ENCODE measurements at regions not wholly inside any gene's neighbourhood (a gene's known extent, or its start where the extent isn't known, plus 50 kb on each side); places are given as distances from the start of the nearest gene placed in this dataset.
"Not testable (repeated sequence)": the region's sequence is repeated elsewhere in the genome, so short reads cannot be mapped to it uniquely, and the experiment has no call there.

DNA sequence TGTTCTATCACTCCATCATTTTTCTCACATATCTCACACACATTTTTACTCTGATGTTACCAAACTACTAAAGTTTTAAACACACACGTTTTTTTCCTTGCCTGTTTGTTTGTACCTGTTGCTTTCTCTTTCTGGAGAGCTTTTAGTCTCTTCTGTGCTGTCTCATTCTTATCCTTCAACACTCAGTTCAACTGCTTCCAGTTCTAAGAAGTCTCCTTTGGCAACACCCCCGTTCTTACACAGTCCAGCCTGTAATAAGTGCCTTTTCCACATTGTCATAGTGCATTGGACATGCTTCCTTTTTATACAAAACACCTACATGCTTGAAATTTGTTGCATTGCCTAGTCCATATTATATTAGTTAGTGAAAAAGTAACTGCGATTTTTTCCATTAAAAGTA lies 360.2 kb upstream of the BRINP3 start:
- no peak for DNase-seq

- no peak for DNase-seq
These were observed 369.5 kb upstream of the BRINP3 start for GRCh38 chr1:190847166-190847565.

GRCh38 chr1:190849346-190849745 lies 371.7 kb upstream of the BRINP3 start:
- DNase-seq = no peak

DNA sequence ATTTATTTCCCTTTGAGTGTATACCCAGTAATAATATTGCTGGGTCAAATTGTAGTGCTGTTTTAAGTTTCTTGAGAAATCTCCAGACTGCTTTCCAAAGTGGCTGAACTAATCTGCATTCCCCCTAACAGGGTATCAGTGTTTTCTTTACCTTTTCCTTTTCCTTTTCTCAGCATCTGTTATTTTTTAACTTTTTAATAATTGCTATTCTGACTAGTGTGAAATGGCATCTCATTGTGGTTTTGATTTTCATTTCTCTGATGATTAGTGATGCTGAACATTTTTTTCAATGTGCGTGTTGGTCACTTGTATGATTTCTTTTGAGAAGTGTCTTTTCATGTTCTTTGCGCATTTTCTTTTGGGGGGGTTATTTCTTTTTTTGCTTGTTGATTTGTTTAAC lies 374.9 kb upstream of the BRINP3 start:
- no peak for DNase-seq

GRCh38 chr1:190858140-190858539 lies 380.5 kb upstream of the BRINP3 start:
- DNase-seq = no peak

DNA sequence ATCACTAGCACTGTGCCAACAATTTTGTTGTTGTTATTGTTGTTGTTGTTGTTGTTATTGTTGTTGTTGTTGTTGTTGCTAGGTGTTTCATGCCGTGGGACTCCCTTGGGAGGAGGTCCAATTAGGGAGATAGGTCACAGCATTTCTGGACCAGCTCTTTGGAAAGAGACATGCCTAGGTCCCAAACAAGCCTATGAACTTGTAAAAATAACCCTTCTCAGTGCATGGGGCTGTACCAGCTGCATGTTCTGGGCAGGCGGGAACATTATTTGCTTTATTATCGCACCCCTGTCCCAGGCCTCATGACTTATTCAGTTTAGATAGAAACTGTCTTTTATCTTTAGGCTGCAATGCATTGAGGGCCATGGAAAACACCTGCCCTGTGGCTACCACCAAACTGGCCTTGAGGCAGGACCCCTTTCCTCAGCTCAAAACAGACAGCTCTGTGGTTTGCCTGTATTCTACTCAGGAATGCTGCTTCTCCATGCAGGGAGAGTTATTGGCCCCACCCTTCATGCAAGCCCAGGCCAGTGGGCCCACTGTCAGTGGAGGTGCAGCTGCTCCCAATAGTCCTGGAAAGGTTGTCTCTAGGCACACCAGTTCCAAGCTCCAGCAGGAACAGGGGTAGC lies 386.5 kb upstream of the BRINP3 start:
- no peak for DNase-seq

DNA sequence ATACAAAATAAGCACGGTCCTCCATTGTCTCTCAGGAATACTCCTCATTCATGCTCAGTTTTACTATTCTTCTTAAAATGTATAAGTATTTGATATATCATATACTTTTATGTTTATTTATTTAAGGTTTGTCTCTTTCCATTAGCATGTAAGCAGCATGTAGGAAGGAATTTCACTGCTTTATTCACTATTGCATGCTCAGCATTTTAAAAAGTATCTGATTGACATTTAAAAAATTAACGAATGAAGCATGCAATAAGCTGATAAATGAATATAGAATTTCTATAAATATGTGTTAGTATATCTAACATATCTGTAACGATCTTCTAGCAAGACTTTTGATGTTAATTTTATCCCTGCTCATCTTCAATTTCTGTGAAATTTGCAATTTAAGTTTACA lies 402.7 kb upstream of the BRINP3 start:
- DNase-seq = no peak

DNA sequence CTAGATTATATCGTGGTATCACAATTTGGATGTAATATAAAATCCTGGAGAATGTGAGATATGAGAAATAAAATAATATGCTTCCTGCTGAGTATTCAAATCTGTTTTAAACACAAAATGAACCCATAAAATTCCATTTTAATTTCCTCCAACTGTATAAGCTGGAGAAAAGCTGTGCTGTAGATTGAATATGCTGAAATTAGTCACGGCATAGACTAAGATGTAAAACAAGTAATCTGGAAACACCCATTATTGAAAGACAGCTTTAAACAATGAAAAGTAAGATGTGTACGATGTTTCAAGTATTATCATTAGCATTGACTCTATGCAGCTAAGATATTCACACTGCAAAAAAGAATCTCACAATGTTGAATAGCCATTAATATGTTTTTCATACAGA lies 403.4 kb upstream of the BRINP3 start:
- no peak for DNase-seq

- no peak for DNase-seq
These were observed 419.6 kb upstream of the BRINP3 start for GRCh38 chr1:190897233-190897632.

GRCh38 chr1:190904091-190904695 lies 426.5 kb upstream of the BRINP3 start:
- no peak for DNase-seq

- DNase-seq = no peak
These were observed 428.6 kb upstream of the BRINP3 start for GRCh38 chr1:190906206-190906725.

DNA sequence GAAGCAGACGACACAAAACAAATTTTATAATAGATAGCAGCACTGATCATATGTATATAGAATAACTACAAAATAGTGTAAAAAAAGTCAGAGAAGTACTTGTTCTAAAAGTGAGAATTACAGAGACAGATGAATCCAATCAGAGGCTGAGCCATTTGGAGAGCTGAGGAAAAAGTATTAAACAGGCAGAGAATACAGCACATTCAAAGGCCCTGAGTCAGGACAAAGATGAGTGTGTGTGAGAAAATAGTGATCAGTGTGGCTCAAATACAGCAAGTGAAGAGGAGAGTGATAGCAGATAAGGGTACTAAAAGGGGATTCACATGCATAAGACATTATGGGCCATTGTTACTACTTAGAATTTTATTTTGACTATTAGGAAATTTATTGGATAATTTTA lies 430.6 kb upstream of the BRINP3 start:
- no peak for DNase-seq

DNA sequence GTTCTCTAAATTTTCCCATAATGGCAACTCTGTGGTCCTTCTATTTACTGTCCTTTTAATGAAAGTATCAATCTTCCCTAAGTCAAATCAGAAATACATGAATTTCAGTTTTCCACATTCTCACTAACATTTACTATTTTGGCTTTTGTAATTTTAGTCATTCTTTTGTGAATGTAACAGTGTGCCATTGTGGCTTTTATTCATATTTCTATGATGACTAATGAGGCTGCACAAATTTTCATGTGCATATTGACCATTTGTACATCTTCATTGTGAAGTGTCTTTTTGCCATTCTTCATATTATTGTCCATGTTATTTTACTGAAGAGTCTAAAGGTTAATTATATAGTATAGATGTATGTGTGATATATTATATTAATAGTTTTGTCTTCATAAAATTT lies 431.0 kb upstream of the BRINP3 start:
- no peak for DNase-seq

GRCh38 chr1:190935925-190936324 lies 458.3 kb upstream of the BRINP3 start:
- DNase-seq = no peak

DNA sequence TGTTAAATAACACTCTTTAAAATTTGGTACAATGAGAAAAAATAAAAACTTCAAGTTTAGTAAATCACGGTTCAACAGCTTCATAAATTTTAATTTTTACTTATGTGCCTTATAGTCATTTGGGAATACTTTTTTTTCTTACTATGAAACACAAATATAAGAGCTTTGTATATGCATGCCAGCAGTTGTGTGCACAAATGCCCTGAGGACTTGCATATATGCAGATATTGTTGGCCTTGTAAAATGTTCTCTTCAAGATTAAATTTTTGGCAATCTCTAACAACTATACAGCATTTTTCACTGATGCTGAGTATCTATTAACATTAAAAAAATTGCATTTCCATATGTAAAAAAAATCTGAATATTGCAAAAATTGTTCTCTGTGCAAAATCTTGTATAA lies 458.7 kb upstream of the BRINP3 start:
- no peak for DNase-seq

GRCh38 chr1:190940951-190941350 lies 463.3 kb upstream of the BRINP3 start:
- no peak for DNase-seq

GRCh38 chr1:190942475-190942874 lies 464.8 kb upstream of the BRINP3 start:
- no peak for DNase-seq

- DNase-seq = not testable (repeated sequence)
These were observed 466.1 kb upstream of the BRINP3 start for GRCh38 chr1:190943722-190944121.

- DNase-seq = no peak
These were observed 472.3 kb upstream of the BRINP3 start for GRCh38 chr1:190949939-190950338.

- no peak for DNase-seq
These were observed 479.9 kb upstream of the BRINP3 start for GRCh38 chr1:190957565-190957964.

DNA sequence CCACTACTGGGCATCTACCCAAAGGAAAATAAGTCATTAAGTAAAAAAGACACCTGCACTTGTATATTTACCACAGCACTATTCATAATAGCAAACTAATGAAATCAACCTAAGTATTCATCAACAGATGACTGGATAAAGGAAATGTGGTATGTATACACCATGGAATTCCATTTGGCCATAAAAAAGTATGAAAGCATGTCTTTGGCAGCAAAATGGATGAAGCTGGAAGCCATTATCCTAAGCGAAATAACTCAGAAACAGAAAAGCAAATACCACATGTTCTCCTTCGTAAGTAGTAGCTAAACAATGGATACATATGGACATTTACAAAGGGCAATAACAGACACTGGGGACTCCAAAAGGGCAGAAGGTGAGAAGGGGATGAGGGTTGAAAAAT lies 485.7 kb upstream of the BRINP3 start:
- no peak for DNase-seq

GRCh38 chr1:190975827-190976226 lies 498.2 kb upstream of the BRINP3 start:
- no peak for DNase-seq

DNA sequence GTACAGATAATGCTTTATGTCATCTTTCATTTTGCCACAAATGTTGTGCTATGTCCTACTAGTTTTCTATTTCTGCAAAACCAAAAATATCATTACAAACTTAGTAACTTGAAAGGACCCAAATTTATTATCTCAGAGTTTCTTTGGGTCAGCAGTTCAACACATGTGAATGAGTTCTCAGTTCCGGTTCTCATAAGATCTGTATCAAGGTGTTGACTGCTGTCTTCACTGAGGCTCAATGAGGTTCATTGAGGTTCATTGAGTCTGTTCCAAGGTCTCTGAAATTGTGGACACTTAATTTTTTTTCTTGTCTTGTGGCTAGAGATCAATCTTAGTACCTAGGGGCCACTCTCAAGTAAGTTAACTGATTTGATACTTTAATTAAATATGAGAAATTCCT lies 525.1 kb upstream of the BRINP3 start:
- no peak for DNase-seq

DNA sequence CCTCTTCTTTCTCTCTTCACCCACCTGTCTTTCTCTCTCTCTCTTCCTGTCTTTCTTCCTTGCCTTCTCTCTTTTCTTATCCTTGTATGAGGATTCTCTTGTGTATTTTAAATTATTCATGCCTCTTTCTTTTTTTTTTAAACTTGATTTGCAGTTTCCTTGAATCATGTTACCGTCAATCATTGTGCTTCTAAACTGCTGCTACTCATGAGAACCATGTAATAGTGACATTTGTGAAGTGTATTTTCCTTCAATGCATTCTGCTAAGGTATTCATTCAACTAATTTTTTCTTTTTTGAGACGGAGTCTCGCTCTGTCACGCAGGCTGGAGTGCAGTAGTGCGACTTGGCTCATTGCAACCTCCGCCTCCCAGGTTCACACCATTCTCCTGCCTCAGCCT lies 539.1 kb upstream of the BRINP3 start:
- DNase-seq = no peak

DNA sequence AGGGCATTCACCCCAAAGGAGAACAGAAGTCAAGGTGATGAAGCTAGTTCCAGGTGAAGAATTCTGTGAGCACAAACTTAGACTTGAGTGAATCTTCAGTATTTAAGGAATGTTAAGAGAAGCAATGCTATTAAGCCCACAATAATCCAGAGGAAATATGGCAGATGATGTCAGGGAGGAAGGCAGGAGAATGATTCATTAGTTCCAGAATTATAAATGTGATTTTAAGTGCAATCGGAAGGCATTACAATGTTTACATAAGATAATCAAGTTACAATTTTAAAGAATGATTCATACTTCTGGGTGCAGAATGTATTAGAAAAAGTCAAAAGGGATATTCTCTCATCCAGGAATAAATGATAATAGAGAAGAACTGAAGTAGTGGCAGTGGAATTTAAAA lies 545.2 kb upstream of the BRINP3 start:
- DNase-seq = no peak
